Epidermal melanocyte (primary cell): ENCODE measurements at regions not wholly inside any gene's neighbourhood (a gene's known extent, or its start where the extent isn't known, plus 50 kb on each side); places are given as distances from the start of the nearest gene placed in this dataset.

Experiments
- DNase-seq: peaks from one replicate; pipeline ENCODE4 v3.0.0; 2011; ENCODE audit warnings: low spot score; ENCODE audit not compliant: insufficient read length

- DNase-seq: no peak
Measured at GRCh38 chr5:124087752-124088151, 575.8 kb downstream of the CSNK1G3 start.

DNA sequence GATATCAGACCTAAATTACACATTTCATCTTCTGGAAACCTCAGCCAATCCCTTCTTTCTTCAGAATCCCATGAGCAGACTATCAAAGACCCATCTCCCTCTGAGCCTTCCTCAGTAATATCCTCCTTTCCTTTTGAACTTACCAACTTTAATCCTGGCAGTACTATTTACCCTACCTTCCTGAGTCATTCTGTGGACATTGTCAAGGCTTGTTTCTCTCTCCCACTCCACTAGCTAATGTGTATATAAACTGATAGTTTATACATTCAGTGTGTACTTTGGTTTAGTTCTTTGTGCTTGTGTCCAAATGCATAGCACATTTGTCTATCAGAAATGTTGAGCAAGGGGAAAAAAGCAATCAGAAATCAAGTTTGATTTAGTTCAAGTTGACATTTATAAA is 568.3 kb downstream of the CSNK1G3 start:
- DNase-seq: no peak

GRCh38 chr5:124079062-124079461 is 567.1 kb downstream of the CSNK1G3 start:
- no peak for DNase-seq

DNA sequence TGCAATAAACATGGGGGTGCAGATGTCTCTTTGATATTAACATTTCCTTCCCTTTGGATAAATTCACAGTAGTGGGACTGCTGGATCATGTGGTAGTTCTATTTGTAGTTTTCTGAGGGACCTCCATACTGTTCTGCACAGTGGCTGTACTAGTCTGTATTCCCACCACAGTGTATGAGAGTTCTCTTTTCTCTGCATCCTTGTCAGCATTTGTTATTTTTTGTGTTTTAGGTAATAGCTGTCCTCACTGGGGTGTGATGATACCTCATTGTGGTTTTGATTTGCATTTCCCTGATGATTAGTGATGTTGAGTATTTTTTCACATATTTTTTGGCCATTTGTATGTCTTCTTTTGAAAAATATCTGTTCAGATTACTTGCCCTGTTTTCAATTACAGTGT is 562.5 kb downstream of the CSNK1G3 start:
- no peak for DNase-seq

DNA sequence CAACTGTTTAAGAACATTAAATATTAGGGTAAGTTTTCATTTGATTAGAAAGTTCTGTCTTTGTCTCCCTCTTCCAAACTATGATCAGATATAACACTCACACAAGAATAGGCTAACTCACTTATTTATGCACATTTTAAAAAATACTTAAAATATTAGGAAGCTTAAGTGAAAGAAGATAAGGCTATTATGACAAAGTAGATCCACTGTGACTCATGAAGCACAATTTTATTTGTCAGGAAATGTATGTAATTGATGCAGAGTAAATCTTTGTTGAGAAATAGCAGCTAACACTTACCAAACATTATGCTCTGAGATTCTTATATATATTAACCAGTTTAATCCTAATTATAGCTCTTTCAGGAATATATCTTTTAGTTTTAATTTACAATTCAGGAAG is 560.6 kb downstream of the CSNK1G3 start:
- no peak for DNase-seq

DNA sequence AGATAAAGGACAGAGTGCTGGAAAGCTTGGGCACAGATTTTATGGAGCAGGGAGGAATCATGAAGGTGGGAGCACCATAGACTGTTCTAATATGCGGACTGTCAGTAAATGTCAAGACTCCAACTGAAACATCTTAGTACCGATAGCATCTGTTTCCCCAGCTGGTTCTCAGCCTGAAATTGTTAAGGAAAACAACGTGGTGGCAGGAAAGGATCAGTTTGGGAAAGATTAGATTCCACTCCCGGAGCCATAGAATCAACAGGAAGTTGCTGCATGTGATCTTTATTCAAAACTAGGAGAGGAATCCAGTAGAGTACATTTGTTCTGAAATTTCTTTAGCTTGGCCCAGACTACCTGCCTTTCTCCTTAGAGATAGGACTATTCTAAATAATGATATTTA is 559.1 kb downstream of the CSNK1G3 start:
- no peak for DNase-seq

DNA sequence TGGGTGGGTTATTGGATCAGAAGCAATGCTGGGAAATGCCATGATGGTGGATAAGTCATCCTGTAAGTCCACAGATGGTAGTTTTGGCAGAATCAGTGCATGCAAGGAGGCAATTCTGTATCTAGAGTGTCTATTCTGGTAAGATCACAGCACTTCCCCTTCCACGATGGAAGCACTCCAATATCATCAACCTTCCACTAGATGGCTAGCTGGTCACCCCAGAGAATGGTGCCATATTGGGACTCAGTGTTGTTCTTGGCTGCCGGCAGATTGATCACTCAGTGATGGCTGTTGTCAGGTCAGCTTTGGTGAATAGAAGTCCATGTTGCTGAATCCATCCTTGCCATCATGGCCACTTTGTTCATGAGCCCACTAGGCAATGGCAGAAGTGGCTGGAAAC is 553.5 kb downstream of the CSNK1G3 start:
- DNase-seq: no peak

GRCh38 chr5:124064956-124065355 is 553.0 kb downstream of the CSNK1G3 start:
- no peak for DNase-seq

GRCh38 chr5:124061663-124062062 is 549.7 kb downstream of the CSNK1G3 start:
- no peak for DNase-seq

- DNase-seq: no peak
Measured at GRCh38 chr5:124061068-124061430, 549.1 kb downstream of the CSNK1G3 start.

- DNase-seq: no peak
Measured at GRCh38 chr5:124060413-124061067, 548.6 kb downstream of the CSNK1G3 start.

- no peak for DNase-seq
Measured at GRCh38 chr5:124060011-124060410, 548.0 kb downstream of the CSNK1G3 start.

- no peak for DNase-seq
Measured at GRCh38 chr5:124059200-124059599, 547.2 kb downstream of the CSNK1G3 start.

DNA sequence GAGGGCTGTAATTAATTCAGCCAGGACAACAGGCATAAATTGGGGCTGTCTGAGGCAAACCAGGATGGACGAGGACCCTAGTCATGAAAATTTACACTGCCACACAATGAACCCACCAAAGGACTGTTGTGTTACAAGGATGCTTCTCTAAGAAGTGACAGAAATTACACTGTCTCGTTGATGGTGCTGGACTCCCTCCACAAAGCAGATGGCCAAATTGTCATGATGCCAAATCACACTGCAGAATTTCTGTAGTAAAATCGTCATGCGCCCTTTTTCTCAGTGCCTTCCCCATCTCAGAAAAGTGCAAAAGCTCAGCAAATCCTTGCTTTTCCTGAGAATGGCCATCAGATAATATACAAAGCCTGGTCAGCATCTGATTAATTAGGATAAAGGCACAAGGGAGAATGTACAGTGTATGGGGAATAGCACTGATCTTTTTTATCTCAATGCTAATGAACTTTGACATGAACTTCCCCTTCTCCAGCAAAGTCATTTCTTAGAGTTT is 545.8 kb downstream of the CSNK1G3 start:
- no peak for DNase-seq

GRCh38 chr5:124056991-124057723 is 545.2 kb downstream of the CSNK1G3 start:
- DNase-seq: no peak

DNA sequence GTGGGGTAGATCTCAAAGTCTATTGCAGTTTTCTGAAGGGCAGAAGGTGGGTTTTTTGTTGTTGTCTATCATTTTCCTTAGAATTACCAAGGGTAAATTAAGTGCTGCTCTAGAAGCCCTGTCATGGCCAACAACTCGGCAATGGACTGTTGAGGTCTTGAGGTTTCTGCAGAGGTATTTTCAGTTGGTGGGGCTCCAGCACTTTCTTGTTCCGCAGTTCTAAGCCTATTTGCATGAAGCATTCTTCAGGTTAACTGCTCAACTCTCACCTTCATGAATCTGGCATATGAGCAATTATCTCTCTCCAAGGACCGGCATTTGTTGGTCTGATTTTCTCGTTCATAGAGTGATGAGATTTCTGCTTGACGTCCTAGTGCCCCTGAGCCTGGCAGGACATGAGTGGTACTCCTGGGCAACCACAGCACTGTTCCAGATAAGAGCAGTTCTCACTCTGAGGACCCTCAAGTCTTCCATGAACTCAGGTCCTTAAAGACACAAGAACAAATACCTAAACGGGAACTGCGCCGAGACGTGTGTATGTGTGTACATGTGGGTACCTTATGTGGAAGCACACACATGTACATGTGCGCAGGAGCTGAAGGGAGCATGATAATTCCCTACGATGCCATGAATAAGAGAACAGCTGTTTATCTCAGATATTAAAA is 544.5 kb downstream of the CSNK1G3 start:
- DNase-seq: no peak

- DNase-seq: no peak
Measured at GRCh38 chr5:124055751-124056150, 543.8 kb downstream of the CSNK1G3 start.

DNA sequence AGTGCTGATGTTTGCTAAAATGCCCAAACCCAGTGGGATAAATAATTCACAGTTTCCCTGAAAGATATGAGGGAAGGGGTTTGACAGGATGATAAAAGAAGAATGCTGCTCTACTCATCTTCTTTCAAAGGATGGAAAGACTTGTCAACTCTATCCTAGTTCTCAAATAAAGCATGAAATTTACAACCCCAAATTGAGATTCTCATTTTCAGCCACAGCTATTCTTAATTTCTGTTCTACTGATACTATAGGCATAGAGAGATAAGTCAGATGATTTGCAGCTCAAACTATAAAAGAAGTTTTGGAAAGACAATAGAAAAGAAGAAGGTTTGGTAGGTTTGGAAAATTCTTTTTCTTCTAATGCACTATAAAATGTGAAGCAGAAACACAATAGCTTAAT is 542.6 kb downstream of the CSNK1G3 start:
- no peak for DNase-seq

GRCh38 chr5:124053340-124053739 is 541.4 kb downstream of the CSNK1G3 start:
- DNase-seq: no peak

- no peak for DNase-seq
Measured at GRCh38 chr5:124052201-124052600, 540.2 kb downstream of the CSNK1G3 start.

- no peak for DNase-seq
Measured at GRCh38 chr5:124050120-124050770, 538.3 kb downstream of the CSNK1G3 start.

GRCh38 chr5:124045412-124045811 is 533.4 kb downstream of the CSNK1G3 start:
- DNase-seq: no peak
